ENCODE measurements at regions not wholly inside any gene's neighbourhood (a gene's known extent, or its start where the extent isn't known, plus 50 kb on each side); places are given as distances from the start of the nearest gene placed in this dataset.
"Not testable (repeated sequence)": the region's sequence is repeated elsewhere in the genome, so short reads cannot be mapped to it uniquely, and the experiment has no call there.

DNA sequence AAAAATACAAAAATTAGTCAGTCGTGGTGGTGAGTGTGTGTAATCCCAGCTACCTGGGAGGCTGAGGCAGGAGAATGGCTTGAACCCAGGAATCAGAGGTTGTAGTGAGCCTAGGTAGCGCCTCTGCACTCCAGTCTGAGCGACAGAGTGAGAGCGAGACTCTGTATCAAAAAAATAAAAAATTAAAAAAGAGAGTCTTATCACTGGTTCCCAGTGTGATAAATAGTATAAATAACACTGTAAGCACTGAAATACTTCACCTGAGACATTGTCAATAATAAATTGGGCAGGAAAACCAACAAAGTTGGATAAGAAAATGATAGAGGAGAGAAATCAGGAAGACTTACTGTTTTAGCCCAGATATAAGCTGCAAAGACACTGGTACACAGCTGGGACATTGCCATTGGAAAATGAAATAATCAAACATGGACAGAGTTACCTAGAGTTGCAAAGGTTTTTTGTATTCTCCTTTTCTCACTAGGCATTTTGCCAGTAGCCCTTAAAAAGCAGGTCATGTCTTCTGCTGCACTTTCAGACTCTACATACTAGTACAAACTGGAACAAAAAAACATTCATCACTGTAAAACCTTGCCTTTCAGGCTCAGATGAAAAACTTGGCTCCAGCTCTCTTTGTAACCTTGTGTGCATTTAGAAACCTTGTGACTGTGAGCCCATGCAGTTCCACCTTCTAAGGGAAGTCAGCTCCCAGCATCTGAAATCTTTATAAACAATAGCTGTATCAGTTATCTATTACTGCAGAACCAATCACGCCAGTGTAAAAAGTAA lies 55.0 kb upstream of the PPP1R2C start:
- FAIRE-seq (no peak), DNase-seq (ENCODE audit: insufficient read length, low spot score) (no peak)
- no peak for TF ChIP-seq POLR2AphosphoS5 (IDR thresholded peaks at IDR 0.05; ENCODE audit: low read depth, low read length)
- no peak for TF ChIP-seq SPI1 (IDR thresholded peaks at IDR 0.05; ENCODE audit: low read depth, low read length)
- no peak for TF ChIP-seq PAX5 (IDR thresholded peaks at IDR 0.05; ENCODE audit: insufficient read depth, low read length, severe bottlenecking)
- no peak for TF ChIP-seq POU2F2 (IDR thresholded peaks at IDR 0.05; ENCODE audit: low read depth, low read length)
- no peak for TF ChIP-seq TAF1 (IDR thresholded peaks at IDR 0.05; ENCODE audit: low read depth, low read length)
- no peak for TF ChIP-seq POLR2A (IDR thresholded peaks at IDR 0.05; ENCODE audit: low read depth, low read length)

DNA sequence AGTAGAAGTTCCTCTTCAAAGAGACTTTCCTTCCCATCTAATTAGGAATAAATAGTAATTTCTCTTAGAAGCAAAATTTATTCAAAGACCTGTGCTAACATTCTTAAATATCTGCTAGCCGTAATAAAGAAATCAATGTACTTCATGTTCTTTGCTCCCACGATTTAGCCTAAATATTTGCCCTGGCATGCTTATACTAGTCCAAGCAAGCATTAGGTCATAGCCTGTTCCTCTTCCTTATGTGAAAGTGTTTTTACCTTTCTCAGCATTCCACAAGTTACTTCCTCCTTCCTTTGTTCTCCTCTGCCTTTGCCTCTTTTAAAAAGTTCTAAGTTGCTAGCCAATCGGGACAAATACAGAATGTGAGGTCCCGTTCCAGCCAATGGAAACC lies 55.6 kb upstream of the PPP1R2C start:
- not testable (repeated sequence) for FAIRE-seq; DNase-seq (ENCODE audit: insufficient read length, low spot score)

DNA sequence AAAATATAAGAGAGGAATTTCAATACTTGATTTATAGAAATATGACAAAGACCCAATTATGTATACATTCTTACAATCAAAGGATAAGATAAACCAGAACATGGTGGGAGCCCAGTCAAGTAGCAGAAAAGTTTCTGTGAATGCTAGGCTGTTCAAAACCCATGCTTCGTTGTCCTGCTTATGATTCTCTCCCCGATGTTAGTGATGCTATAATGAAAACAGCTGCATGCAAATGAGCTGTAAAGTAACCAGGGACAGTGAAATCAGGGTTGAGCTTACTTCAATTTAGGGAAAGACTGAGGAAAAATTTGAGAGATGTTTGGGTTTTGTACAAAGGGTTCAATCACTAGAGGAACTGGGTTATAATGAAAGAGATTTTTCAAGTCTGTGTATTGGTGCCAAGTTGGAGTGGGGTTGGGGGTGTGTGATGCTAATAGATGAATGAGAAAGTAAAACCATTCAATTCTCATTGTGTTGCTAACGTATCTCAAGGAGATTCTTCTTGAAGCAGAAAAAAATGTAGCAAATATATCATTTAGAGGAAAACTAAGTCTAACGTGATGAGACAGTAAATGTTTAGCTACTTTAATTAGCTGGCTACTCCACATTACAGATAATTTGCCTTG lies 59.3 kb upstream of the PPP1R2C start:
- TF ChIP-seq POU2F2 (IDR thresholded peaks at IDR 0.05; ENCODE audit: low read depth, low read length) (no peak), TAF1 (IDR thresholded peaks at IDR 0.05; ENCODE audit: low read depth, low read length) (no peak), POLR2A (IDR thresholded peaks at IDR 0.05; ENCODE audit: low read depth, low read length) (no peak), POLR2AphosphoS5 (IDR thresholded peaks at IDR 0.05; ENCODE audit: low read depth, low read length) (no peak), PAX5 (IDR thresholded peaks at IDR 0.05; ENCODE audit: insufficient read depth, low read length, severe bottlenecking) (no peak), SPI1 (IDR thresholded peaks at IDR 0.05; ENCODE audit: low read depth, low read length) (no peak)
- no peak for FAIRE-seq
- no peak for DNase-seq (ENCODE audit: insufficient read length, low spot score)

DNA sequence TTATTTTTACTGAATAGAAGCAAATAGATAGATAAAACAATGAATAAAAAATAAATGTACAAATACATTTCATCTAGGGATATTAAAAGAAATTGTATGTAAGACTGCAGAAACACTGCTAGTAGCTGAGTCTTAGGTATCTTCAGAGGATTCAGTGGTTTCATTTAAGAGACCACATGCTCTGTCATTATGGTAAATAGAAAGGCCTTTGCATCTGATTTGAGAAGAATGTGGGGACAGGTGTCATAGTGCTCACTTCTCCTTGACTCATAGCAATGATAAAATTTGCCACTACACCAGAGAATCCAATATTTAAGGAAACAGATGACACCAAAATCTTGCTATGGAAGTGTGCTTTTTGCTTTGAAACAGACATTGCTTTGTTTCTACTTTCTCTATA lies 59.8 kb upstream of the PPP1R2C start:
- FAIRE-seq = no peak

DNA sequence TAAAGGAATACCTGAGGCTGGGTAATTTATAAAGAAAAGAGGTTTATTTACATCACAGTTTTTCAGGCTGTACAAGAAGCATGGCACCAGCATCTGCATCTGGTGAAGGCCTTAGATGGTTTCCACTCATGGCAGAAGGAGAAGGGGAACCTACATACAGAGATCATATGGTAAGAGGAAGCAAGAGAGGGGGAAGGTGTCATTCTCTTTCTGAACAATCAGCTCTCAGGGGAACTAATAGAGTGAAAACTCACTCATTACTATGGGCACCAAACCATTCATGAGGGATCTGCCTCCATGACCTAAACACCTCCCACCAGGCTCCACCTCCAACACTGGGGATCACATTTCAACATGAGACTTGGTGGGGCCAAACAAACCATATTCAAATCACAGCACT lies 61.7 kb upstream of the PPP1R2C start:
- no peak for DNase-seq (ENCODE audit: insufficient read length, low spot score)
- peak; percentile 75 for FAIRE-seq
- TF ChIP-seq POLR2AphosphoS5 (IDR thresholded peaks at IDR 0.05; ENCODE audit: low read depth, low read length) (no peak), POU2F2 (IDR thresholded peaks at IDR 0.05; ENCODE audit: low read depth, low read length) (no peak)

More for the DNA sequence above, 59.8 kb upstream of the PPP1R2C start:
- no peak for DNase-seq (ENCODE audit: insufficient read length, low spot score)
- TF ChIP-seq TAF1 (IDR thresholded peaks at IDR 0.05; ENCODE audit: low read depth, low read length) (no peak), SPI1 (IDR thresholded peaks at IDR 0.05; ENCODE audit: low read depth, low read length) (0 out of 2 replicates have a peak, but pooled peaks have one; percentile 19)

DNA sequence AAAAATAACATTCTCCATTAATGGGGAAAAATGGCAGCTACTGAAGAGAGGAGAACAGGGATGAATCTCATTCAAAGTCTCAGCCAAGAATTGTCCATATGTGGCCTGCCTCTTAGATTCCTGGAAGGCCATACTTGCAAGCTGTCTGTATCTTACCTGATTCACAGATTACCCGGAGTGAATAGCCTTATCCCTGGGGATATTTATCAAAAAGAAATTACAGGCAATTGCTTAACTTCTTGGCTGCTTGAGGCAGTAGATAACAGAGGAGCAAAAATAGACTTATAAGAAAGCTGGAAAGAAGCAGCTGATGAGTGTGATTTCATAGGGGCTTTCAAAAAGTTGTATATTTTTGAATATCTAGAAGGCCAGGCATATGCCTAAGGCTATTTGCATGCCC lies 68.8 kb upstream of the PPP1R2C start:
- TF ChIP-seq POU2F2 (IDR thresholded peaks at IDR 0.05; ENCODE audit: low read depth, low read length) (no peak), SPI1 (IDR thresholded peaks at IDR 0.05; ENCODE audit: low read depth, low read length) (no peak), POLR2A (IDR thresholded peaks at IDR 0.05; ENCODE audit: low read depth, low read length) (no peak), POLR2AphosphoS5 (IDR thresholded peaks at IDR 0.05; ENCODE audit: low read depth, low read length) (no peak), PAX5 (IDR thresholded peaks at IDR 0.05; ENCODE audit: insufficient read depth, low read length, severe bottlenecking) (no peak), TAF1 (IDR thresholded peaks at IDR 0.05; ENCODE audit: low read depth, low read length) (no peak)
- DNase-seq (ENCODE audit: insufficient read length, low spot score) (no peak), FAIRE-seq (no peak)

DNA sequence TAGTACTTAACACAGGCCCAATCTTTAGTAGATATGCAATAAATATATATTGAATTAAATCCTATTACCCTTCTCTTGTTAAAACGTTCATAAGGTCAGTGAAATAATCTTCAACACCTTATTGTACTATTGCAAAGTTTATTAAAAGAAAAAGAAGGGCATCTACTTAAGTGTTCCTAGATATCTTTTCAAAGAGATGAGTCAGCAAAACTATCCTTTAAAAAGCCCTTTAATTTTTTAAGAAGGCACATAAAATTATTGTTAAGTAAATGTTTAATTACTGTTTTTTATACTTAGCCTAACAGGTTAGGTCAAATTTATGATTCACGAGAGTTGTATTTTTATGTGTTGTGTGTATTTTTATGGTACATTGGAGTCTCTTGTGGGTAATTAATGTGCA lies 77.3 kb upstream of the PPP1R2C start:
- FAIRE-seq (no peak), DNase-seq (ENCODE audit: insufficient read length, low spot score) (no peak)
- TF ChIP-seq POLR2AphosphoS5 (IDR thresholded peaks at IDR 0.05; ENCODE audit: low read depth, low read length) (no peak), SPI1 (IDR thresholded peaks at IDR 0.05; ENCODE audit: low read depth, low read length) (no peak), PAX5 (IDR thresholded peaks at IDR 0.05; ENCODE audit: insufficient read depth, low read length, severe bottlenecking) (no peak), POU2F2 (IDR thresholded peaks at IDR 0.05; ENCODE audit: low read depth, low read length) (no peak), POLR2A (IDR thresholded peaks at IDR 0.05; ENCODE audit: low read depth, low read length) (no peak), TAF1 (IDR thresholded peaks at IDR 0.05; ENCODE audit: low read depth, low read length) (no peak)

DNA sequence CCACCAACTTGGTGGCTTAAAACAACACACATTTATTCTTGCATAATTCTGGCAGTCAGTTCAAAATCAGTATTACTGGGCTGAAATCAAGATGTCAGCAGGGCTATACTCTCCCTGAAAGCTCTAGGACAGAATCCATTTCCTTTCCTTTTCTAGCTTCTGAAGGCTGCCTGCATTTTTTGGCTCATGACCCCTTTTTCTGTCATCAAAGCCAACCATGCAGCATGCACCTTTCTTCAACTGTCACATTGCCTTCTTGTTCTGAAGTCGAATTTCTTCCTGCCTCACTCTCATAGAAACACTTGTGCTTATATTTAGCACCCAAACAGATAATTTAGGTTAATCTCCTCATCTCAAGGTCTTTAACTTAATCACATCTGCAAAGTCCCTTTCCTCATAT lies 79.8 kb upstream of the PPP1R2C start:
- TF ChIP-seq SPI1 (IDR thresholded peaks at IDR 0.05; ENCODE audit: low read depth, low read length) (no peak), POU2F2 (IDR thresholded peaks at IDR 0.05; ENCODE audit: low read depth, low read length) (no peak), POLR2AphosphoS5 (IDR thresholded peaks at IDR 0.05; ENCODE audit: low read depth, low read length) (no peak)
- FAIRE-seq (no peak), DNase-seq (ENCODE audit: insufficient read length, low spot score) (no peak)

DNA sequence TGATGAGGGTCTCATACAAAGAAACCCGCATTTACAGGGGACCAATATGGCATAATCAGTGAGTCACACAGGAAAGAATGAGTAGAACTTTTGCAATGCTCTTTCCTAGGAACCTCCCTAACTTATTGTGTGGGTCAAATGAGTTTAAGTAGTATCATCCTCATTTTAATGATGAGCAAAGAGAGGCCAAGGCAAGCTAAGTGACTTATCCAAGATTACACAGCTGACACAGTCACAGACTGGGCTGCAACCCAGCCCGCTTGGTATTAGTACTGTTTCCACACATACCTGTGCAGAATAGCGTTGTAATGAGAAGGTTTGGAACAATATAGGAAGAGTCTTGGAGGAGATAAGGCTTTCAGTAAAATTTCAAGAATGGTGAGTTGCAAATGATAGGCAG lies 91.0 kb upstream of the PPP1R2C start:
- no peak for DNase-seq (ENCODE audit: insufficient read length, low spot score)
- TF ChIP-seq POU2F2 (IDR thresholded peaks at IDR 0.05; ENCODE audit: low read depth, low read length) = no peak
- no peak for TF ChIP-seq POLR2AphosphoS5 (IDR thresholded peaks at IDR 0.05; ENCODE audit: low read depth, low read length)
- TF ChIP-seq PAX5 (IDR thresholded peaks at IDR 0.05; ENCODE audit: insufficient read depth, low read length, severe bottlenecking) = no peak
- no peak for TF ChIP-seq SPI1 (IDR thresholded peaks at IDR 0.05; ENCODE audit: low read depth, low read length)
- no peak for TF ChIP-seq POLR2A (IDR thresholded peaks at IDR 0.05; ENCODE audit: low read depth, low read length)
- no peak for TF ChIP-seq TAF1 (IDR thresholded peaks at IDR 0.05; ENCODE audit: low read depth, low read length)
- peak; percentile 51 for FAIRE-seq

DNA sequence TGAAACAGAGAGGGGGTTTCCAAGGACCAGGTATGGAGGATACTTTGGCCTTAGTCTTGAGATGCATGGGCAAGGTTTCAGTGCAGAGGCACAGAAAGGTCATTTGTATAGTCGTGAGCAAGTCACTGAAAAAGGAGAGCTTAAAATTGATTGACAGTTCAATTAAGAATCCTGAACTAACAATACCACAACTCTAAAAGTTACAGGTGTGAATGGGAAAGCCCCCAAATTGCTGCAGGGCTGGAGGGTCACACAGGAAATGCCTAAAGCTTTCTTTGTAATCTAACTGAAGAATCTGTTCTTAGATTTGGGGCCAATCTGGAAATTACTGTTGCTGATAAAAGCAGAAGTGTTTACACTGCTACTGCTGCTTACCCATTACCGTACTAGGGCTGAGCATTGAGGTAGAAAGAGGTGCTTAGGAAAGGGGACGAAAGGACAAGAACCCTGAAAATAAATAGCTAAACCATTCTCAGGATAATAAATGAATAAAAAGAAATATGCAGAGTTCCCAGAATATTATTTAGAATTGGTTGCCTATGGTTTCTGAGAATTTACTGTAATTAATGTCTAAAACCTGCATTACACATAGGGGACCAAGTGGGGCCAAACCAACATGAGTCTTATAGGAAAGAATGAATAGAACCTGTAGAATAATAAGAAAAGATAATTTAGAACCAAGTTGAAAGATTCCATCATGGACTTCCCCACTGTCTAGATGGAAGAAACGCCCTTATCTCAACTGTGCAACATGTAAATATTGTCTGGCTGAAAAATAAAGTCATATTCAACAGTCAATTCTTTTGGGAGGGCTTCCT lies 91.9 kb upstream of the PPP1R2C start:
- peak; percentile 84 for FAIRE-seq

More for the DNA sequence above, 91.9 kb upstream of the PPP1R2C start:
- TF ChIP-seq TAF1 (IDR thresholded peaks at IDR 0.05; ENCODE audit: low read depth, low read length) = no peak
- no peak for TF ChIP-seq POU2F2 (IDR thresholded peaks at IDR 0.05; ENCODE audit: low read depth, low read length)
- TF ChIP-seq POLR2AphosphoS5 (IDR thresholded peaks at IDR 0.05; ENCODE audit: low read depth, low read length) = no peak
- no peak for TF ChIP-seq PAX5 (IDR thresholded peaks at IDR 0.05; ENCODE audit: insufficient read depth, low read length, severe bottlenecking)
- no peak for TF ChIP-seq POLR2A (IDR thresholded peaks at IDR 0.05; ENCODE audit: low read depth, low read length)
- TF ChIP-seq SPI1 (IDR thresholded peaks at IDR 0.05; ENCODE audit: low read depth, low read length) = peak; percentile 89
- DNase-seq (ENCODE audit: insufficient read length, low spot score) = peak; percentile 1
